H1 (cell line): ENCODE measurements at regions not wholly inside any gene's neighbourhood (a gene's known extent, or its start where the extent isn't known, plus 50 kb on each side); places are given as distances from the start of the nearest gene placed in this dataset.

Source experiments
- CTCF ChIA-PET: fragments of 300-600 bp; sonication (Branson Sonifier 250); formaldehyde crosslinking; loops from one replicate; lab custom pipeline; 2021; ENCODE audit not compliant: partially characterized antibody; lab: Charles Lee
- POLR2A ChIA-PET: fragments of 300-600 bp; sonication (Branson Sonifier 250); formaldehyde crosslinking; loops from one replicate; lab custom pipeline; 2021; ENCODE audit warnings: inconsistent platforms; ENCODE audit not compliant: partially characterized antibody; lab: Charles Lee
- DNase-seq, 2 experiments: peaks; one replicate each; pipeline versions ENCODE4 v3.0.0 to v3.0.0-alpha.2; 2010 to 2022; ENCODE audit warnings: low spot score in 2 of 2, low read depth in 1 of 2, mixed read lengths in 1 of 2
- FAIRE-seq: peaks from 2 replicates; lab custom pipeline; 2011; peaks lifted over from hg19 to GRCh38; lab: Jason Lieb, UNC
- H2AFZ ChIP-seq: 2 replicates; pipeline ENCODE4 v1.8.1; 2012; ENCODE audit warnings: low read length, inconsistent platforms
- H2AK5ac ChIP-seq: 2 replicates; pipeline ENCODE4 v1.6.1; 2013; ENCODE audit warnings: low read depth, low read length
- H2BK120ac ChIP-seq: replicated peaks from 2 replicates; pipeline ENCODE3; 2013; ENCODE audit warnings: low read depth, low read length, inconsistent platforms
- H2BK12ac ChIP-seq: 2 replicates; pipeline ENCODE4 v1.6.1; 2013; ENCODE audit warnings: low read depth, low read length
- H2BK15ac ChIP-seq: 2 replicates; pipeline ENCODE4 v1.6.1; 2013; ENCODE audit warnings: low read length
- H2BK20ac ChIP-seq: 2 replicates; pipeline ENCODE4 v1.6.1; 2013; ENCODE audit warnings: low read length
- H2BK5ac ChIP-seq: 2 replicates; pipeline ENCODE4 v1.6.1; 2013; ENCODE audit warnings: low read depth, low read length
- H3K14ac ChIP-seq: 2 replicates; pipeline ENCODE4 v1.6.1; 2013; ENCODE audit warnings: inconsistent platforms; ENCODE audit not compliant: insufficient read length
- H3K18ac ChIP-seq: 2 replicates; pipeline ENCODE4 v1.6.1; 2013; ENCODE audit warnings: low read length; ENCODE audit errors: extremely low read depth
- H3K23ac ChIP-seq: 2 replicates; pipeline ENCODE4 v1.6.1; 2013; ENCODE audit warnings: inconsistent platforms; ENCODE audit not compliant: insufficient read length
- H3K23me2 ChIP-seq: 2 replicates; pipeline ENCODE4 v1.6.1; 2013; ENCODE audit warnings: low read depth, low read length
- H3K27ac ChIP-seq: 2 replicates; pipeline ENCODE4 v1.6.1; 2011; ENCODE audit warnings: low read depth, low read length, inconsistent platforms
- H3K27me3 ChIP-seq, 4 experiments: replicated peaks in 1 of 4; 1 replicate in 1 of 4; 2 replicates in 3 of 4; pipeline versions ENCODE4 v1.6.1 to v1.8.1; 2011 to 2013; ENCODE audit warnings: low read length in 3 of 4, mild to moderate bottlenecking in 3 of 4, inconsistent platforms in 2 of 4, mixed read lengths in 2 of 4, moderate library complexity in 1 of 4; ENCODE audit not compliant: control insufficient read depth in 3 of 4, insufficient read depth in 3 of 4; ENCODE audit errors: extremely low read depth in 1 of 4
- H3K36me3 ChIP-seq, 4 experiments: 2 replicates each; pipeline versions ENCODE4 v1.6.1 to v1.8.1; 2011 to 2013; ENCODE audit warnings: mild to moderate bottlenecking in 4 of 4, low read length in 3 of 4, moderate library complexity in 2 of 4, control low read depth in 1 of 4, inconsistent platforms in 1 of 4; ENCODE audit not compliant: insufficient read depth in 4 of 4, control insufficient read depth in 2 of 4
- H3K4ac ChIP-seq: replicated peaks from 2 replicates; pipeline ENCODE3; 2013; ENCODE audit warnings: low read length, low read depth, mixed read lengths, inconsistent platforms; ENCODE audit not compliant: insufficient read length
- H3K4me1 ChIP-seq, 4 experiments: replicated peaks in 1 of 4; 1 replicate in 1 of 4; 2 replicates in 3 of 4; pipeline versions ENCODE4 v1.6.1 to v1.8.1; 2011 to 2013; ENCODE audit warnings: low read length in 3 of 4, inconsistent platforms in 2 of 4, mixed read lengths in 1 of 4; ENCODE audit not compliant: insufficient read depth in 4 of 4, control insufficient read depth in 3 of 4
- H3K4me2 ChIP-seq, 2 experiments: 2 replicates each; pipeline versions ENCODE4 v1.6.1 to v1.8.1; 2011 to 2013; ENCODE audit warnings: low read depth in 2 of 2, low read length in 2 of 2, control low read depth in 1 of 2, inconsistent platforms in 1 of 2, mild to moderate bottlenecking in 1 of 2; ENCODE audit not compliant: insufficient read depth in 1 of 2
- H3K4me3 ChIP-seq, 4 experiments: fragments of 200-600, 300-600 bp in 1 of 4; sonication (generic), shearing (Covaris generic), sonication (Bioruptor Twin) in 1 of 4; 2 replicates each; pipeline versions ENCODE4 v1.5.1 to v1.8.1; 2011 to 2016; ENCODE audit warnings: low read length in 4 of 4, low read depth in 3 of 4, control low read depth in 2 of 4, inconsistent platforms in 2 of 4, mild to moderate bottlenecking in 2 of 4, mixed read lengths in 1 of 4, moderate library complexity in 1 of 4; ENCODE audit not compliant: insufficient read depth in 2 of 4; ENCODE audit errors: extremely low read depth in 1 of 4
- H3K56ac ChIP-seq: replicated peaks from 2 replicates; pipeline ENCODE3; 2013; ENCODE audit warnings: low read depth, mild to moderate bottlenecking, mixed read lengths, low read length, inconsistent platforms; ENCODE audit not compliant: insufficient read length
- H3K79me1 ChIP-seq: 2 replicates; pipeline ENCODE4 v1.6.1; 2013; ENCODE audit warnings: low read depth, low read length, control low read depth
- H3K79me2 ChIP-seq, 2 experiments: 2 replicates each; pipeline versions ENCODE4 v1.6.1 to v1.8.1; 2012 to 2013; ENCODE audit warnings: low read length in 2 of 2, mild to moderate bottlenecking in 2 of 2, inconsistent platforms in 1 of 2; ENCODE audit not compliant: insufficient read depth in 2 of 2, control insufficient read depth in 1 of 2
- H3K9ac ChIP-seq, 4 experiments: replicated peaks in 1 of 4; 1 replicate in 1 of 4; 2 replicates in 3 of 4; pipeline versions ENCODE4 v1.6.1 to v1.8.1; 2011 to 2013; ENCODE audit warnings: low read depth in 3 of 4, low read length in 3 of 4, control low read depth in 2 of 4, mild to moderate bottlenecking in 2 of 4, moderate library complexity in 2 of 4, inconsistent platforms in 1 of 4; ENCODE audit errors: extremely low read depth in 1 of 4
- H3K9me3 ChIP-seq, 2 experiments: 2 replicates each; pipeline versions ENCODE4 v1.6.1 to v1.8.1; 2012 to 2013; ENCODE audit warnings: mild to moderate bottlenecking in 2 of 2, moderate library complexity in 2 of 2, control low read depth in 1 of 2, inconsistent platforms in 1 of 2, low read depth in 1 of 2, low read length in 1 of 2, mixed read lengths in 1 of 2; ENCODE audit not compliant: insufficient read depth in 2 of 2
- H4K20me1 ChIP-seq, 2 experiments: replicated peaks in 1 of 2; 2 replicates each; pipeline versions ENCODE3 to v1.8.1; 2011 to 2013; ENCODE audit warnings: inconsistent platforms in 2 of 2, low read length in 2 of 2, mild to moderate bottlenecking in 1 of 2; ENCODE audit not compliant: insufficient read depth in 2 of 2, control insufficient read depth in 1 of 2
- H4K5ac ChIP-seq: 2 replicates; pipeline ENCODE4 v1.6.1; 2013; ENCODE audit warnings: low read length, low read depth, mixed read lengths, inconsistent platforms; ENCODE audit not compliant: insufficient read length
- H4K8ac ChIP-seq: 2 replicates; pipeline ENCODE4 v1.8.0; 2013; ENCODE audit warnings: mild to moderate bottlenecking, moderate library complexity, low read length, inconsistent platforms; ENCODE audit not compliant: insufficient read depth; ENCODE audit errors: extremely low read depth
- H4K91ac ChIP-seq: replicated peaks from 2 replicates; pipeline ENCODE3; 2013; ENCODE audit warnings: low read length, mixed read lengths, inconsistent platforms; ENCODE audit not compliant: insufficient read length
- RFX5 ChIP-seq: IDR thresholded peaks from 2 replicates; pipeline ENCODE4 v1.6.1; 2011; ENCODE audit warnings: low read depth, low read length, improper control_type of control experiment, borderline replicate concordance
- SRF ChIP-seq: IDR thresholded peaks from 2 replicates; pipeline ENCODE4 v1.6.1; 2011; ENCODE audit warnings: mild to moderate bottlenecking, low read depth, low read length, moderate library complexity
- TAF7 ChIP-seq: optimal IDR thresholded peaks from 2 replicates; pipeline ENCODE3; 2011; ENCODE audit warnings: low read depth, mild to moderate bottlenecking, inconsistent platforms, low read length, moderate library complexity, borderline replicate concordance
- WGBS, 2 experiments: shearing (Covaris generic) in 1 of 2; methylation state at CpG; one replicate each; pipeline versions ENCODE4 v1.1.6 to v1.1.7; 2013 to 2015; ENCODE audit warnings: low lambda C conversion rate in 2 of 2, mixed read lengths in 2 of 2, inconsistent platforms in 1 of 2, low coverage in 1 of 2, missing lambda C conversion rate in 1 of 2; ENCODE audit not compliant: insufficient replicate concordance in 2 of 2, insufficient coverage in 1 of 2, insufficient read length in 1 of 2; ENCODE audit errors: extremely low coverage in 1 of 2, missing lambda C conversion rate in 1 of 2; 5-methylcytosine and 5-hydroxymethylcytosine counted together

DNA sequence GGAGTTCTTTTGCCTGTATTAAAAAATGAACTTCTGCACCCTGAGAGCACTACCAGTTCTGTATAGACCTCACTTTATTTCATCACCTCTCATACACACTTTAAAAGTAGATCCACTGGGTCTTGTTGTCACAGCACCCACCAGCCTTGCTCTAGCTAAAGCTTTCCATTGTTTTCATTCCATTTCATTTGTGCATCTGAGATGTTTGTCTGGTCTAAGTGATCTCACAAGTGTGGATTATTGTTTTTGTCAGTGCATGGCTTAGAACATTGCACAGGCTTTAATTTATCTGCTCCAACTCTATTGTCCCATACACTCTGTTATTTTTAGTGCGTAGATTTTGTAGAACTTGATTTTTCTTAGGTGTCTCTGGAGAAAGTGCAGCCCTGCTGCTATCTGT, 1157.5 kb upstream of the PABPC4L start:
- Histone ChIP-seq H2BK12ac (no peak overlapping the region), H2BK120ac (no peak overlapping the region), H4K8ac (no peak overlapping the region), H3K14ac (no peak overlapping the region), H3K79me2 (no peaks in the 10 kb centered on the region), H2BK20ac (no peak overlapping the region), H3K79me1 (no peaks in the 10 kb centered on the region), H3K9me3 (no peaks in the 10 kb centered on the region), H3K4me2 (no peak overlapping the region), H3K27ac (no peak overlapping the region), H3K4me1 (no peaks in the 10 kb centered on the region), H3K23me2 (no peaks in the 10 kb centered on the region), H3K27me3 (no peaks in the 10 kb centered on the region), H3K4me3 (no peak overlapping the region), H3K36me3 (no peaks in the 10 kb centered on the region), H2AK5ac (no peak overlapping the region), H2BK15ac (no peak overlapping the region), H2BK5ac (no peak overlapping the region), H3K9ac (no peak overlapping the region), H3K56ac (no peak overlapping the region), H3K23ac (no peak overlapping the region), H3K4ac (no peak overlapping the region), H4K5ac (no peak overlapping the region), H4K91ac (no peak overlapping the region), H4K20me1 (no peaks in the 10 kb centered on the region), H2AFZ (no peak overlapping the region), H3K18ac (no peak overlapping the region)
- ChIA-PET POLR2A (no interaction called here), CTCF (no interaction called here)
- TF ChIP-seq SRF (no peak), RFX5 (no peak), TAF7 (no peak)
- no peak for DNase-seq
- 85% methylated on average over 1 of the region's 1 CpG; no CpG with 5 or more reads in 1 of the 2 experiments for WGBS, 2 experiments
- FAIRE-seq: no peak
